HG02798 (cell line): ENCODE measurements at regions not wholly inside any gene's neighbourhood (a gene's known extent, or its start where the extent isn't known, plus 50 kb on each side); places are given as distances from the start of the nearest gene placed in this dataset.
"Not testable (repeated sequence)": the region's sequence is repeated elsewhere in the genome, so short reads cannot be mapped to it uniquely, and the experiment has no call there.

Source experiments
- ATAC-seq: cut with Tn5 transposase; IDR thresholded peaks from one replicate; pipeline ENCODE4 v1.9.1; 2021; ENCODE audit warnings: mild to moderate bottlenecking; ENCODE audit not compliant: unreplicated experiment, poor library complexity

DNA sequence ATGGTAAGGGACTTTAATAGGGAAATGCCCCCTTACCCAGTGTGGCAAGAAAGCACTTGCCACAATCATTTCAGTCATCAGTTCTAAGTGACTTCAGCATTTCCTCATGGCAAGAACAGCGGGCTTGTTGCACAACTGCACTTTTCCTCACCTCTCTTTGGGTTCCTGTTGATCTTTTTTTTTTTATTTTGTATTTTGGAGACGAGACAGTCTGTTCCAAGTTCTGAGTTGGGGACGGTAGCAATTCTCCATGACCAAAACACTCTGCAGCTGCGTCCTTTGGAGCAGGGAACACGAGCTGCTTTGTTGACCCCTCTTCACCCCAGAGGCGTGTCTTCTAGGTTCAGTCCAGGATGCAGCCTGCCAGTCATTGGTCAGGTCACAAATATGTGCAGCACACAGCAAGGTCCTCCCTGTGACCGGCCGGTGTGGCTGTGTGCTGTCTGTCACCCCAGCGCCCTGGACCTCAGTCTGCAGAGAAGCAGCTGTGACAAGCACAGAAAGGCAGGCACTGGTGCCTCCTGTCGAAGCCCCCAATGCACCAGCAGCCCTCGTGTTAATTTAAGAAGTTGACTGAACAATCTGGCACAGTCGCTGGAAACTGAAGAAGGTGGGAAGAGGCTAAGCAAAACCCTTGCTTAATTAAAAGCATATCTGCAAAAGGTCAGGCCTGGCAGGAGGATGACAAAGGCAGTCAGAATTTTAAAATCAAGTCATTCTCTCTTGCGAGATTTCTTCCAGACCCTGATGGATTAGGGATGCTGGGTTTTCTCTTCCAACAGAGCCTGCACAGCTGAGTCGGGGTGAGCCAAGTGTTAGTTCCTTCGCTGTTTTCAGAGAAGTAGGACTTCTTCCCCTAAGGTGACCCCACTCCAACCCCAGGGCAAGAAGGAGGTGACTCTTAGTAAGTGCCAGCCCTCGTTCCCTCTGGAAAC is 96.7 kb upstream of the COPS8 start:
- ATAC-seq: no peak

DNA sequence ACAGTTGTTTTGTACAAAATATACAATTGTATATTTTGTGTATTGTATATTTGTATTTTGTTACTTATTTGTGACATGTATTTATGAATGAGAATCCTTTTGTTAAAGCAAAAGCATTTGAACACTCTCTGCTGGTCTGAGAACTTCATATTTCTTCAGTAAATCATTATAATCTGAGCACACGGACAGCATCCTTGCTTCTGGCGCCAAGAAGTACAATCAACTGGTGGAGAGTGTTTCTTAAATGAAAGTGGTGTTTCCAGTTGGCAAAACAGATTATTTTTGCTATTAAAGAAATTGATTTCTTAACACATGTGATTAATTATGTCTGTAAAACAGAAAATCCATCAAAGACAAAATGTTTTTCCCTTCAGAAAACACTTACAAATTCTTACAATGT is 95.1 kb upstream of the COPS8 start:
- no peak for ATAC-seq

DNA sequence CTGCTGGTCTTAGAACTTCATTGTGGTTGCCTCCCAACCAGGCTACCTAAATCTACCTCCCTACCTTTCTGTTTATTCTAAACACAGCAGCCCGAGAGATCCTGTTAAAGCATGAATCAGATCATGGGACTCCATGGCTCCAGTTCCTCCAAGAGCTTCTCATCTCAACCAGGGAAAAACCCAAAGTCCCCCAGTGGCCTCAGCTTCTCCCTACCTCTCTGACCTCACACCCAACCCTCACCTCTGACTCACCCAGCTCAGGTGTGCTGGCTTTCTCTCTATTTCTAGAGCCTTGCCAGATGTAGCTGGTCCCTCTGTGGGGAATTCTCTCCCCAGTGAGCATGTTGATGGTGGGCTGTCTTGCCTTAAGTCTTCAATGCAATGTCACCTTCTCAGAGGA is 93.8 kb upstream of the COPS8 start:
- no peak for ATAC-seq

DNA sequence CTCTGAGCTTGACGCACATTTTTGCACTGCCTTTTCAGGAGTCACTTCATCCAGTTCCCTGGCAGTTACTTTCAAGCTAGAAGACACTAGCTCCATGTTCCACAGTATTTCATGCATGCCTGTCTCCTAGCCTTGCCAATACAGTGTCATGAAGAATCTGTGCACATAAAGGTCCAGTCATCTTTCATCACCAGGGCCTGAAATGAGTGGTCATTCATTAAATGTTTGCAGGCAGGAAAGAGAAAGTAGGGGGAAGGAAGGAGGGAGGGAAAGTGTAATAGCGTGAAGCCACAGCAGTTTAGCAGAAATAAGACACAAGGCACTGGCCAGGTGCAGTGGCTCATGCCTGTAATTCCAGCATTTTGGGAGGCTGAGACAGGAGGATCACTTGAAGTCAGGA is 92.4 kb upstream of the COPS8 start:
- no peak for ATAC-seq

DNA sequence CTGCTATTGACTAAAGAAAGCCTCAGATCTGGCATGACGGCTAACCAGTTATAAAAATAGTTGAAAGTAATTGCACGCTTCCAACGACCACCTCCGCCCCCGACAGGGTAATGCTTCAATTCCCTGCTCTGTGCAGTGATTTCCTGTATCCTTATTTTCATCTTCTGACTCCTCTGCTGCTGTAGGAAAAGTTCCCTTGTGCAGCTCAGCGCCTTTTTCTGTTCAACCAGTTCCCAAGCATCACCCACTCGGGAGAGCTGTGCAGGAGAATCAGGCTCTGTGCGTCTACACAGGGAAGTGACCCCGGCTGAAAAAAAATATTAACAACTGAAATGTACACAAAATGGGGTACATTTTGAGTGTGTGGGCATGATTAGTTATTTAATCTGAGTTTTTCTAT is 91.3 kb upstream of the COPS8 start:
- ATAC-seq: no peak

DNA sequence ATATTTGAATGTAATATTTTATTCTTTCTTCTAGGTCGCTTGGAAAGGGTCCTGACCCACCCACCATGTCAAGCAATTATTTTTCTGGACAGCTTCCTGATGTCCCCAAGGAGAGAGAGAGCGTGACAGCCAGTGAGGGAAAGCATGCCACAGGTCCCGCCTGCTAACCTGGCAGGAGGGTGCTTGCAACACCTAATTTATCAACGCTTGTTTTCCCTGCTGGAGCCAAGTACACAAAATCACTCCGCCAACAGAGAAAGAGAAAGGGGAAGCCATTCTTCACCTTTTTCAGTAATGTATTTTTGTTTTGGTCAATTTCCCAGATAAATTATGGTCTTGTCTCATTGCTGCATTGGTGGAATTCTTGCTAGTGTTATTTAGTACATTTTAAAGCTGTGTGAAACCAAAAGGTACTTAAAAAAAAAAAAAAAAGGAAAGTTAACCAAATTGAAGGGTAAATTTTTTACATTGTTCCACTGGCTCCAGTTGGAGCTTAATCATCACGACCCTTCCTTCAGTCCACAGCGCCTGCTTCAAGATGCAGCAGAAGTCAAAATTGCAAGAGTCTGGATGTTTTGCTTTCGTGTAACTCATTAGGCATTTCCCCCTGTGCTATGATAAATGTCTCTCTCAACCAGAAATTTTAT is 88.5 kb upstream of the COPS8 start:
- no peak for ATAC-seq

DNA sequence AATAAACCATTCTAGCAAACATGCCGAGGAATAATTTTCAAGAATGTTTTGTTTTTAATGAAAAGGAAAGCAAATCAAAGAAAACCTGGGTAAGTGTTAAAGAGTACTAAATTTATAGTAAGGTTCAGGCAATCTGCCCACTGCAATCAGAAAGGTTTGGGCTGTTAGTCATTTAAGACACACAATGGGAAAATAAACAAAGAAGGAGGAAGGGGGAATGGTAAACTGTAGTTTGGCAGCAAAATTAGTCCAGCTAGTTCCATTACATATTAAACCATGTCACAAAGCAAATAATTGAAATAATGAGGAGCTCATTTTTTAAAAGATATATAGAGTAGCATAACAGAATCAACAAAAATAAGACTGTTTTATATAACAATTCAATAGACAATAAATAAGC is 87.5 kb upstream of the COPS8 start:
- no peak for ATAC-seq

DNA sequence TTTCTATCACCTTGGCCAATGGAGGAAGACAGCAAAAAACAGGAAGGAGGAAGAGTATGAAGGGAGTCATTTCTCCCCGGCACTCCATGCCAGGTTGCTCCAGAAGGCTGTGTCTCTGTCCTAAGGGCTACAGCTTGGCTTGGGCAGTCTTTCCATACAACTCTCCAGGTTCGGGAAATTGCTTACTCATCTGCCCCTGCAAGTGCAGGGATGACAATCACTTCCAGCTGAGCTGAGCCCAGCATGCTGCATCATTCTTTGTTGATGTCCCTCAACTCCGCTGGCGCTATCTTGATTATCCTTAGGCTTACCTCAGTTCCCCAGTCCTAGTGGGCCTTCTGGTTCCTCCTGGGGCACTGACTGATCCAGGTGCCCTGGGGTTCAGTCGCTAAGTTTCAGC is 86.9 kb upstream of the COPS8 start:
- ATAC-seq: no peak

DNA sequence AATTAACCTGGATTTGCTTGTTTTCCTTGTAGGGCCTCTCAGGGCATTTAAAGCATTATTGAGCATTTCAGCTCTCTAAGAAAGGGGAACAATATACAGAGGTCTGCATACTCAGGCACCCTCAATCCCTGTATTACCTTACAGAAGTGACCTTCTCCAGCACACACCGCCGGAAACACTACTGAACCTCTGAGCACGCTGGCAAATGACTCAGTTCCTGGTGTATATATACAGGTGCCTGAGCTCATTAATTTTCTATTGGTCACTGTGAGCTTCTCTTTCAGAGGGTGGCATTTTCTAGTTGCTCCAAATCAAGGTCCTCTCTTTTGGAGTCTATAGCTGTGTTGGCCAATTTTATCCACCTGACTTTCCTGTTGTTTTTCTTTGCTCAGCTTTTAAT is 85.2 kb upstream of the COPS8 start:
- no peak for ATAC-seq

DNA sequence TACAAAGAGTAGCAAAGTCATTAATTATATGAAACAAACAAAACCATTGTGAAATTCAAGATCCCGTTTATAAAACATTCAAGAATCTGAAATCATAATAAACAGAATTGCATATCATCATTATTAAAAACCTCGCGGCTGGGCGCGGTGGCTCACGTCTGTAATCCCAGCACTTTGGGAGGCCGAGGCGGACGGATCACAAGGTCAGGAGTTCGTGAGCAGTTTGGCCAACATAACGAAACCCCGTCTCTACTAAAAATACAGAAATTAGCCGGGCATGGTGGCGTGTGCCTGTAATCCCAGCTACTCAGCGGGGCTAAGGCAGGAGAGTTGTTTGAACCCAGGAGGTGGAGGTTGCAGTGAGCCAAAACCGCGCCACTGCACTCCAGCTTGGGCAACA is 80.3 kb upstream of the COPS8 start:
- ATAC-seq: not testable (repeated sequence)

DNA sequence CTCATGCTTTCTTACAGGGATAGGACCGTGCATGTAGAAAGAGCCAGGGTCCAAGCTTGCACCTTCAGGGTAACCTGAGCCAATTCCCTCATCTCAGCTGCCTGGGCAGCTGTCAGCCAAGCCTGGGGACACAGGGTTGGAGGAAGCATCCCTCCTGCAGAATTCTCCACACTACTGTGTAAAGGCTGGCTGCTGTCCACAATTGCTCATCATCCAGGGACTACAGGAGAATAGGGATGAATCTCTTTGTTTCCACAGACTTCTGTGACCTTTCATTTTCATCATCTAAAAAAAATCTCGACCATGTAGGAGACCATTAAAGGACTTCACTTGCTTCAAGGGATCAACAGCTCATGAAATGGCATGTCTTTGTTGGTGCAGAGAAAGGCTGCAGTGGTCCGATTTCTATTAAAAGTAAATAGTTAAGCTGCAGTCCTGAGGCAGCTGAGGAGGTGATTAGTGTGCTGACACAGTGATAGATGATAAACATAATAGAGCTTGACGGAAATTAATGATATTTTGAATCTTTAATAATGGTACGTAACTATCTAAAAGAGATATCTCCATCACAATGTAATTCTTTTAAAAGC is 74.4 kb upstream of the COPS8 start:
- ATAC-seq: no peak

DNA sequence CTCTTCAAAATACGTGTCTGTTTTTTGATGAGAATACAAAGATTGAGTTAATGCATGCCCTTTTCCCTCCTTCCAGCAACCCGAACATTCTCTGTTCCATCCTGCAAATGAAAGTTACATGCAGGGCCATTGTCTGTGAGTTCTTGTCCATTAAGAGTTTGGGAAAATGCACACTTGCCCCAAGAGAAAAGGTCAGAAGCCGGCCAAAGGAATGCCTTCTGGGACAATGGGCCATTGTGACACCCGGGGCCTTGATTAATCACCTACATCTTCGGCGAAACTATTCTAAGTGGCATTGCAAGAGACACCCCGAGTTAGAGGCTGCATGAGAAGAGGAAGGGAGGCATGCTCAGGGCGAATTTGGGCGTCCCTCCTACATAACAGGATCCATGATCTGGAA is 73.7 kb upstream of the COPS8 start:
- no peak for ATAC-seq

DNA sequence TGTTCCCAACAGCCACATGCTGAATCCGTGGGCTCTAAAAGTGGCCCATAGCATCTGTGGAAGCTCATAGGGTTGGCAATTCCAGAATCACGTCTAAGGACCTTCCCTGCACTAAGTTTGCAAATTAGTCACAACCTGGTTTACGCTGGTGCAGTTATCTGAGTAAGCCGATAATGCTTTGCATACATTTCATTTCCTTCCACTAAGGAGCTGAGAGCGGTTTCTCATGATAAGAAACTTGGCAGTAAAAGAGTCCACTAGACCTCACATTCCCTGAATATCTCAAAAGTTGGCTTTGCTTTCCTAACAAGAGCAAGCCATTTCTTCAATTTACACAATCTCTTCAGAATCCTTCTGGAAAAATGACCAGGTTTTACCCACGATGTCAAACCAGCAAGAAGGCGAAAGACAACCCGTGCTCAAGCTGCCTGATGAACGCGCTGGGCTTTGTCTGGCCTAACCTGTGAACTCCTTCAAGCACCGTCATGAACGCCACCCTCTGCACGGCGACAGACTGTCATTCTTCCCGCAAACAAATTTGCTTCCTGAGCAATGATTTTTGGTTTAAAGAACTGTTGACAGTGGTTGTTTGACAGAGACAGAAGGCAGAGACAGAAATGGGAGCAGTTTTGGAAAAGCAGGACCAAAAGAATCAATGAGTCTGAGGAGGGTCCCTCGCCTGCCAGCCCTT is 73.0 kb upstream of the COPS8 start:
- no peak for ATAC-seq

DNA sequence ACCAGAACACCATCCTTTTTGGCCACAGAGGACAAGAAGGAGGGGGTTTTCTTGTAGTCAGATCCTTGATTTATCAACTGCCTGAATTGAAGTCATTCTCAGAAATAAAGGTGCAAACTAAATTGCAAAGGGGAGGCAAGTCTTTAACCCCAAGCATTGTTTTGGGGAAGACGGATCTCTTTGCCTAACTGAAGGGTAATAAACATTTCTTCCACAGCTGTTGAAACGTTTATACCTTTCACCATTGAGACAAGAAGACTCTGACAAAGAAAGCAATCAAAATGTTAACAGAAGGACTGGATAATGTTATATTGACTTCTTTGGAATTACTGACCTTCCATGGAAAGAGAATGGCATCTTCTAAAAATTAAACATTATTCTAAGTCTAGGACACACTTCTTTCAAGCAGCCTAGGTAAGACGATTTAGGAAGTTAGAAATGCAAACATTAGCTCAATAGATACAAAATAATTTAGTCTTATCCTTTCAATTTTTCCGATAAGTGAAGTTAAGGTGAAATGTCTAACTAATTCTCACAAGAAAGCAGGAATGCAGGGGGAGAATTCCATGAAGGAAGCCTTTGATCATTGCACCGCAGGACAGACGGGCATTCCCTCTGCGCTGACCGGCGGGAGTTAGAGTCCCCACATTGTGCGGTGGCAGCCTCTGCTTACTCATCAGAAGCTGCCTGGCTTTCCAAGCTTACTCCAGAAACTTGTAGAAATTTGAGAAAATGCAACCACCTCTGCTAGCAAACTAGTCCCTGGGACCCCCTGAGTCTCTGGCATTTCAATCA is 69.4 kb upstream of the COPS8 start:
- ATAC-seq: no peak

DNA sequence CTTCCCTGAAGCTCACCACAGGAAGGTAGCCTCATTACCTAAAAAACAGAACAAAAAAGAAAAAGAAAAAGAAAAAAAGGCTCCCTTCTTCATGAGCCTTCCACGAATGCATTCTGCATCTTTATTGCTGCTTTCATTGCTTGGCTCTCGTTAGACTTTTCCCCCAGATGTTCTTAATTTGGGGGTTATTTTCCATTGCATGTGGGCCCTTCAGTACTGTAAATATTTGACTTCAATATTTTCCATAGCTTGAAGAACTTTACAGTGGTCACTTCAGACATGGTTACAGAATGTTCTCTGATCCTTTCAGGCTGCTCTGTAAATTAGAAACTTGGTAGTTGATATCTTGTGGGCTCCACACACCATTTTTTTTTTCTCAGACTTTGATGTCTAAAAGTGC is 65.6 kb upstream of the COPS8 start:
- ATAC-seq: no peak

DNA sequence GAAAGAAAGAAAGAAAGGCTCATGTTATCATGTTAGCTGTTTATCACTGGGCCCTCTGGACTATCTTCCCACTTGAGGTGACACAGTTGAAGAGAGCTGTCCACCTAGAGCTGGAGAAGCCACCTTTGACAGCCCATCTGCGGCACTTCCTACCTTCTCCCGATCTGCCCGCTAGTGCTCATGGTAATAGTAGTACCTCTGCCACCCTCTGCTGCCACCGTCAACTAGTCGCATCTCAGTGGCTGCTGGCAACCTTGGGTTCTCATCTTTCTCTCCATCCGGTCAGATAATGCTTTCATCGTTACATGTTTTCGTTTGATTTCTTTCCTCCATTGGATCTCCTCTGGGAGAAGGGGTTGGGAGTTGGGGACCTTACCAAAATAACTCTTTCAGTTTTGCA is 63.2 kb upstream of the COPS8 start:
- ATAC-seq: no peak

DNA sequence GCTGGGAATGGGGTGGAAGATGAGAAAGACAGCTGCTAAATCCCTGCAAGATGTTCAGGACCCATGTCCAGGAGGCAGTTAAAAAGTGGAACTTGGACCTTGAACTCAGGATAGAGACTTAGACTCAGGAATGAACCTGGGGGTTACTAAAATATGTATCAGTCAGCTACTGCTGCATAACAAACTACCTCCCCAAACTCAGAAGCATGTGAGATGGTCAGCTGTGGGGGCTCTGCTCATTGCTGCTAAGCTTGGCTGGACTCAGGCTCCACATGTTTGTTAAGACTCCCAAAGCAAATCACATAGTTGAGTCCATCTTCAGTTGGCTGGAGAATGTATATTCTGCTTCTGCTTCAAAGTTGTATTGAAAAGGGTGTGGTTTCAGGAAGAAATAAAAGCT is 61.4 kb upstream of the COPS8 start:
- no peak for ATAC-seq

DNA sequence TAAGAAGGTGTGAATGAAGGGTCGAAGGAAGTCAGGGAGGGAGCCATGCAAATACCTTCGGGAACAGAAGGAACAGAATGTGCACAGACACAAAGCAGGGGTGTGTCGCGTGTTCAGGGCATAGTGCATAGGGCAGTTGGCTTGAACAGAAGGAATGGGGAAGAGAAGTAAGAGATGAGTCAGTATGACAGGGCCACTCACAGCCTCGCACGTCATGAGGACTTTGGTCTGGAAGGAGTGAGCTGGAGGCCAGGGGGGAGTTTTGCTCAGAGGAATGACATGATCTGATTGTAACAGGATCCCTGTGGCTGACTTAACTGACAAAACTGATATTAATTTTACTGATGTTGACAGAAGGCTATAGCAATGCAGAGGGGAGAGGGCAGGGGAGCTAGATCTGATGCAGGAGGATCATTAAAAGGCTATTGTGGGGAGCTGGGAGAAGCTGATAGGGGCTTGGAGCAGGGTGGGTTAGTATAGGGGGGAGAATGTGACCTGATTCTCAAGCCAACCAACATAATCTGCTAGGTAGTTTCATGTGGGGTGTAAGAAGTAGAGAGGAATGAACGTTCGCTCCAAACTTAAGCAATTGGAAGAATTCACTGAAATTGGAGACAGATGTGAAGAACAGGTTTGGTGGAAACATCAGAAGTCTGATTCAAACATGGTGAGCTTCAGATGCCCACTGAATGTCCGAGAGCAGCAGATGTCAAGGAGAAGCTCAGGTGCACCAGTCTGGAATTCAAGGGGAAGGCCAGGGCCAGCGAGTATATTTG is 60.4 kb upstream of the COPS8 start:
- no peak for ATAC-seq

DNA sequence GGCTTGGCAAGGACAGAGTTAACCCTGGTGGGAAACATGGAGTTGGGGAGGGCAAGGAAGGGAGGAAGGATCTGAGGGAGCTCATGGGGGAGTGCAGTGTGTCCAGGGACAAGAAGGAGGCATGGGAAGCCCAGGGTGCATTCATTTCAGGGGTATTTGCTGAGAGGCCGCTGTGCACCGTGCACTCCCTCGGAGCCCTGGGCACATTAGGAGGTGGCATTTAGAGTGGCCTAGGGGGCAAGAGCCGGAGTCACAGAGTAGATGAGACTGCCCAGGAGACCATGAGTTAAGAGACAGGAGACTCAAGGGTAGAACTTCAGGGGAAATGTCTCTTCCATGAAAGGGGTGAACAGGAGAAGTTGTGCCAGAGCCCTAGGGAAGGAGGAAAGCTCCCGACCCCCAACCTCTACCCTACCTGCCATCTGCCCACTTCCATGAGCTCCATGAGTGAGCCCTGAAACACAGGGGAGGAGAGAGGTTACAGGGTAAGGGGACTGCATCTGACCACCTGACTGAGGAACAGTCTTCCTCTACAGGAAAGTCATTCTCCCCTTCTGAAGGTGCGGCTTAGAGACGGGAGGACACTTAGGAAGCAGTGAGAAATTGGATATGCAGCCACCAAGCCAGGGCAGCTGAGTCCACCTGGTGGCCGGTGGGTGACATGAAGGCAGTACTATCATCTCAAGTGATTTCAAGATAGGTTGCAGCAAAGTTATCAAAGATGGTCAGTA is 58.5 kb upstream of the COPS8 start:
- ATAC-seq: no peak
